Ascending aorta (tissue), 2 donors: ENCODE measurements at regions not wholly inside any gene's neighbourhood (a gene's known extent, or its start where the extent isn't known, plus 50 kb on each side); places are given as distances from the start of the nearest gene placed in this dataset.

Experiments used
- DNase-seq, 2 donors: peaks; one replicate each; pipeline ENCODE4 v3.0.0-alpha.2; 2019; ENCODE audit warnings: low spot score in 2 of 2
- H3K27ac ChIP-seq, 2 donors: fragments of 200-600 bp; sonication (generic); one replicate each; pipeline ENCODE4 v1.5.1; 2016 to 2017; ENCODE audit warnings: mild to moderate bottlenecking in 1 of 2
- H3K27me3 ChIP-seq: fragments of 200-600 bp; sonication (generic); one replicate; pipeline ENCODE4 v1.5.1; 2017
- H3K36me3 ChIP-seq, 2 donors: fragments of 200-600 bp; sonication (generic); one replicate each; pipeline ENCODE4 v1.5.1; 2016
- H3K4me1 ChIP-seq, 2 donors: fragments of 200-600 bp; sonication (generic); one replicate each; pipeline ENCODE4 v1.5.1; 2016 to 2017; ENCODE audit warnings: mild to moderate bottlenecking in 1 of 2
- H3K4me3 ChIP-seq, 2 donors: fragments of 200-600 bp; sonication (generic); one replicate each; pipeline ENCODE4 v1.5.1; 2016 to 2017; ENCODE audit warnings: mild to moderate bottlenecking in 1 of 2
- H3K9me3 ChIP-seq, 2 donors: fragments of 200-600 bp; sonication (generic); one replicate each; pipeline ENCODE4 v1.5.1; 2016
- CTCF ChIP-seq, 3 experiments: fragments of 200-600 bp in 2 of 3; fragments of 450-650 bp in 1 of 3; sonication (generic) in 2 of 3; IDR thresholded peaks; one replicate each; pipeline ENCODE4 v1.5.1; 2016 to 2019; ENCODE audit warnings: antibody characterized with exemption in 3 of 3, mild to moderate bottlenecking in 1 of 3, moderate library complexity in 1 of 3
- intact Hi-C: fragments of 100-400 bp; cut with DNase I; formaldehyde crosslinking; loops from one replicate; pipeline ENCODE4 v1.15.1; 2023

- no peak overlapping the region for H3K27ac ChIP-seq
- no peak for TF ChIP-seq CTCF (IDR thresholded peaks at IDR 0.05)
- intact Hi-C loops, result no loop called here
These were observed 850.4 kb upstream of the FRG1 start for GRCh38 chr4:189090174-189090814.

GRCh38 chr4:189092581-189092980, 848.1 kb upstream of the FRG1 start:
- no peak for TF ChIP-seq CTCF (IDR thresholded peaks at IDR 0.05)
- Histone ChIP-seq H3K27me3 (no peaks in the 10 kb centered on the region), H3K36me3 (no peaks in the 10 kb centered on the region), H3K9me3 (no peaks in the 10 kb centered on the region), H3K4me1 (no peaks in the 10 kb centered on the region), H3K4me3 (no peak overlapping the region), H3K27ac (no peak overlapping the region)
- no peak for DNase-seq
- intact Hi-C loops, result no loop called here

More at GRCh38 chr4:189090174-189090814, 850.4 kb upstream of the FRG1 start:
- no peak overlapping the region for H3K4me3 ChIP-seq
- no peaks in the 10 kb centered on the region for H3K4me1 ChIP-seq
- H3K27me3 ChIP-seq, result no peaks in the 10 kb centered on the region
- no peaks in the 10 kb centered on the region for H3K36me3 ChIP-seq
- no peak for DNase-seq
- H3K9me3 ChIP-seq, result no peaks in the 10 kb centered on the region

- TF ChIP-seq CTCF (IDR thresholded peaks at IDR 0.05), result no peak
- no peak overlapping the region for H3K4me3 ChIP-seq
- intact Hi-C loops, result no loop called here
- no peak for DNase-seq
- H3K4me1 ChIP-seq, result no peaks in the 10 kb centered on the region
- no peak overlapping the region for H3K27ac ChIP-seq
- H3K9me3 ChIP-seq, result no peaks in the 10 kb centered on the region
- no peaks in the 10 kb centered on the region for H3K27me3 ChIP-seq
- no peaks in the 10 kb centered on the region for H3K36me3 ChIP-seq
These were observed 844.6 kb upstream of the FRG1 start for GRCh38 chr4:189096108-189096507.

GRCh38 chr4:189096717-189097116, 844.0 kb upstream of the FRG1 start:
- TF ChIP-seq CTCF (IDR thresholded peaks at IDR 0.05), result no peak
- no peaks in the 10 kb centered on the region for H3K9me3 ChIP-seq
- no peak overlapping the region for H3K27ac ChIP-seq
- no peak overlapping the region for H3K4me3 ChIP-seq
- no peaks in the 10 kb centered on the region for H3K36me3 ChIP-seq
- no peaks in the 10 kb centered on the region for H3K27me3 ChIP-seq
- intact Hi-C loops, result no loop called here
- DNase-seq, result no peak
- no peaks in the 10 kb centered on the region for H3K4me1 ChIP-seq

GRCh38 chr4:189098932-189099696, 841.6 kb upstream of the FRG1 start:
- H3K36me3 ChIP-seq, result no peaks in the 10 kb centered on the region
- DNase-seq, result no peak
- H3K4me1 ChIP-seq, result no peaks in the 10 kb centered on the region
- H3K27ac ChIP-seq, result no peak overlapping the region
- no peak for TF ChIP-seq CTCF (IDR thresholded peaks at IDR 0.05)
- H3K9me3 ChIP-seq, result no peaks in the 10 kb centered on the region
- H3K4me3 ChIP-seq, result no peak overlapping the region
- H3K27me3 ChIP-seq, result no peaks in the 10 kb centered on the region
- intact Hi-C loops, result no loop called here
